ENCODE measurements at regions not wholly inside any gene's neighbourhood (a gene's known extent, or its start where the extent isn't known, plus 50 kb on each side); places are given as distances from the start of the nearest gene placed in this dataset.

DNA sequence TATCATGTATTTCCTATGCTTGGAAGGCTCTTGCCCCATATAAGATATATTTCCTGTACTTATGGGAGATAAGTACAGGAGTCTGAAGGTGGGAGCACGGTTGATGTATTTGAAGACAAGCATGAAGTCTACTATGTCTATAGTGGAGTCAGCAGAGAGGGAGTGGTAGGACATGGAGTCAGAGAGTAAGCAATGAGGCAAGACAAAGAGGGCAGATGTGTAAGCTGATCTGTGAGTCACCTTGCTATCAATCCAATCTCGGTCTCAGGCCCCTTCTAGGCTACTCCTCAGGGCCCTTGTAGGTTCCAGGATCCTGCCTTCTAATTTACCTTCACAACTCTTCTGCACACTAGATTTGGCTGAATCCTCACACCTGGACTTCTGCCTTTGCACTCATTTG lies 105.5 kb downstream of the MACIR start:
- Histone ChIP-seq H3K9me2 (ENCODE audit: insufficient read depth, low read length) (no peaks in the 10 kb centered on the region), H4K20me1 (ENCODE audit: insufficient read depth) (no peaks in the 10 kb centered on the region), H3K79me2 (replicated peaks; ENCODE audit: insufficient read depth, low read length) (no peaks in the 10 kb centered on the region), H3K36me3 (ENCODE audit: insufficient read depth, low read length) (no peaks in the 10 kb centered on the region), H2AFZ (ENCODE audit: low read depth, low read length) (no peak overlapping the region), H3K9ac (ENCODE audit: low read length) (no peak overlapping the region), H3F3A (ENCODE audit: insufficient read depth, low read length, poor library complexity, severe bottlenecking) (no peaks in the 10 kb centered on the region), H3K9me3 (ENCODE audit: low read length) (no peaks in the 10 kb centered on the region), H3K4me3 (ENCODE audit: low read length) (no peak overlapping the region), H3K4me2 (ENCODE audit: low read length) (no peak overlapping the region), H3K27me3 (ENCODE audit: insufficient read depth, low read depth, low read length) (no peaks in the 10 kb centered on the region), H3K27ac (ENCODE audit: low read length) (no peak overlapping the region)
- TF ChIP-seq CTCF (IDR thresholded peaks at IDR 0.05; ENCODE audit: poor library complexity, severe bottlenecking) (no peak), EP300 (conservative IDR thresholded peaks at IDR 0.05; ENCODE audit: poor library complexity, severe bottlenecking) (no peak), EZH2 (IDR thresholded peaks at IDR 0.05; ENCODE audit: borderline replicate concordance, insufficient read depth, low read length, poor library complexity, severe bottlenecking) (no peak), MXI1 (conservative IDR thresholded peaks at IDR 0.05; ENCODE audit: poor library complexity, severe bottlenecking) (no peak), POLR2AphosphoS5 (IDR thresholded peaks at IDR 0.05) (no peak), RAD21 (conservative IDR thresholded peaks at IDR 0.05) (no peak), SMC3 (conservative IDR thresholded peaks at IDR 0.05; ENCODE audit: poor library complexity) (no peak), TAF1 (IDR thresholded peaks at IDR 0.05; ENCODE audit: low read depth) (no peak)
- TF ChIP-seq, protein P1, sequence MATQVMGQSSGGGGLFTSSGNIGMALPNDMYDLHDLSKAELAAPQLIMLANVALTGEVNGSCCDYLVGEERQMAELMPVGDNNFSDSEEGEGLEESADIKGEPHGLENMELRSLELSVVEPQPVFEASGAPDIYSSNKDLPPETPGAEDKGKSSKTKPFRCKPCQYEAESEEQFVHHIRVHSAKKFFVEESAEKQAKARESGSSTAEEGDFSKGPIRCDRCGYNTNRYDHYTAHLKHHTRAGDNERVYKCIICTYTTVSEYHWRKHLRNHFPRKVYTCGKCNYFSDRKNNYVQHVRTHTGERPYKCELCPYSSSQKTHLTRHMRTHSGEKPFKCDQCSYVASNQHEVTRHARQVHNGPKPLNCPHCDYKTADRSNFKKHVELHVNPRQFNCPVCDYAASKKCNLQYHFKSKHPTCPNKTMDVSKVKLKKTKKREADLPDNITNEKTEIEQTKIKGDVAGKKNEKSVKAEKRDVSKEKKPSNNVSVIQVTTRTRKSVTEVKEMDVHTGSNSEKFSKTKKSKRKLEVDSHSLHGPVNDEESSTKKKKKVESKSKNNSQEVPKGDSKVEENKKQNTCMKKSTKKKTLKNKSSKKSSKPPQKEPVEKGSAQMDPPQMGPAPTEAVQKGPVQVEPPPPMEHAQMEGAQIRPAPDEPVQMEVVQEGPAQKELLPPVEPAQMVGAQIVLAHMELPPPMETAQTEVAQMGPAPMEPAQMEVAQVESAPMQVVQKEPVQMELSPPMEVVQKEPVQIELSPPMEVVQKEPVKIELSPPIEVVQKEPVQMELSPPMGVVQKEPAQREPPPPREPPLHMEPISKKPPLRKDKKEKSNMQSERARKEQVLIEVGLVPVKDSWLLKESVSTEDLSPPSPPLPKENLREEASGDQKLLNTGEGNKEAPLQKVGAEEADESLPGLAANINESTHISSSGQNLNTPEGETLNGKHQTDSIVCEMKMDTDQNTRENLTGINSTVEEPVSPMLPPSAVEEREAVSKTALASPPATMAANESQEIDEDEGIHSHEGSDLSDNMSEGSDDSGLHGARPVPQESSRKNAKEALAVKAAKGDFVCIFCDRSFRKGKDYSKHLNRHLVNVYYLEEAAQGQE (IDR thresholded peaks at IDR 0.05; ENCODE audit: borderline replicate concordance) = no peak

GRCh38 chr5:103362211-103362610 lies 103.6 kb downstream of the MACIR start:
- H2AFZ ChIP-seq (ENCODE audit: low read depth, low read length) = no peak overlapping the region
- no peaks in the 10 kb centered on the region for H3K9me3 ChIP-seq (ENCODE audit: low read length)
- no peaks in the 10 kb centered on the region for H3K27me3 ChIP-seq (ENCODE audit: insufficient read depth, low read depth, low read length)
- no peaks in the 10 kb centered on the region for H3K36me3 ChIP-seq (ENCODE audit: insufficient read depth, low read length)
- TF ChIP-seq MXI1 (conservative IDR thresholded peaks at IDR 0.05; ENCODE audit: poor library complexity, severe bottlenecking) = no peak
- no peak for TF ChIP-seq EP300 (conservative IDR thresholded peaks at IDR 0.05; ENCODE audit: poor library complexity, severe bottlenecking)
- H3F3A ChIP-seq (ENCODE audit: insufficient read depth, low read length, poor library complexity, severe bottlenecking) = no peaks in the 10 kb centered on the region
- H3K9ac ChIP-seq (ENCODE audit: low read length) = no peak overlapping the region
- no peaks in the 10 kb centered on the region for H3K79me2 ChIP-seq (replicated peaks; ENCODE audit: insufficient read depth, low read length)
- H4K20me1 ChIP-seq (ENCODE audit: insufficient read depth) = no peaks in the 10 kb centered on the region
- H3K9me2 ChIP-seq (ENCODE audit: insufficient read depth, low read length) = no peaks in the 10 kb centered on the region
- H3K27ac ChIP-seq (ENCODE audit: low read length) = no peak overlapping the region
- H3K4me2 ChIP-seq (ENCODE audit: low read length) = no peak overlapping the region
- H3K4me3 ChIP-seq (ENCODE audit: low read length) = no peak overlapping the region

GRCh38 chr5:103360475-103360874 lies 101.9 kb downstream of the MACIR start:
- Histone ChIP-seq H2AFZ (ENCODE audit: low read depth, low read length) (no peak overlapping the region), H3F3A (ENCODE audit: insufficient read depth, low read length, poor library complexity, severe bottlenecking) (peaks cover 6% of the 10 kb centered on the region), H3K9ac (ENCODE audit: low read length) (no peak overlapping the region), H3K9me2 (ENCODE audit: insufficient read depth, low read length) (no peaks in the 10 kb centered on the region), H3K4me3 (ENCODE audit: low read length) (no peak overlapping the region), H3K27ac (ENCODE audit: low read length) (no peak overlapping the region), H3K4me2 (ENCODE audit: low read length) (no peak overlapping the region), H3K36me3 (ENCODE audit: insufficient read depth, low read length) (no peaks in the 10 kb centered on the region), H3K27me3 (ENCODE audit: insufficient read depth, low read depth, low read length) (no peaks in the 10 kb centered on the region), H4K20me1 (ENCODE audit: insufficient read depth) (no peaks in the 10 kb centered on the region), H3K79me2 (replicated peaks; ENCODE audit: insufficient read depth, low read length) (no peaks in the 10 kb centered on the region), H3K9me3 (ENCODE audit: low read length) (no peaks in the 10 kb centered on the region)
- TF ChIP-seq EZH2 (IDR thresholded peaks at IDR 0.05; ENCODE audit: borderline replicate concordance, insufficient read depth, low read length, poor library complexity, severe bottlenecking) (no peak), EP300 (conservative IDR thresholded peaks at IDR 0.05; ENCODE audit: poor library complexity, severe bottlenecking) (no peak), CTCF (IDR thresholded peaks at IDR 0.05; ENCODE audit: poor library complexity, severe bottlenecking) (no peak), TAF1 (IDR thresholded peaks at IDR 0.05; ENCODE audit: low read depth) (no peak), SMC3 (conservative IDR thresholded peaks at IDR 0.05; ENCODE audit: poor library complexity) (no peak), RAD21 (conservative IDR thresholded peaks at IDR 0.05) (no peak), MXI1 (conservative IDR thresholded peaks at IDR 0.05; ENCODE audit: poor library complexity, severe bottlenecking) (no peak)
- TF ChIP-seq, protein P1 (IDR thresholded peaks at IDR 0.05; ENCODE audit: borderline replicate concordance) = no peak
